Epithelial cell of proximal tubule (primary cell): ENCODE measurements at regions not wholly inside any gene's neighbourhood (a gene's known extent, or its start where the extent isn't known, plus 50 kb on each side); places are given as distances from the start of the nearest gene placed in this dataset.

Experiments used
- DNase-seq: peaks from one replicate; pipeline ENCODE4 v3.0.0-alpha.2; 2011; ENCODE audit warnings: low read depth
- H3K4me3 ChIP-seq: 2 replicates; pipeline ENCODE4 v1.5.1; 2011; ENCODE audit warnings: low read depth, mild to moderate bottlenecking, low read length
- TF ChIP-seq, protein P1 (sequence below): conservative IDR thresholded peaks from 2 replicates; pipeline ENCODE4 v1.5.1; 2012; ENCODE audit warnings: low read depth, mild to moderate bottlenecking, low read length

DNA sequence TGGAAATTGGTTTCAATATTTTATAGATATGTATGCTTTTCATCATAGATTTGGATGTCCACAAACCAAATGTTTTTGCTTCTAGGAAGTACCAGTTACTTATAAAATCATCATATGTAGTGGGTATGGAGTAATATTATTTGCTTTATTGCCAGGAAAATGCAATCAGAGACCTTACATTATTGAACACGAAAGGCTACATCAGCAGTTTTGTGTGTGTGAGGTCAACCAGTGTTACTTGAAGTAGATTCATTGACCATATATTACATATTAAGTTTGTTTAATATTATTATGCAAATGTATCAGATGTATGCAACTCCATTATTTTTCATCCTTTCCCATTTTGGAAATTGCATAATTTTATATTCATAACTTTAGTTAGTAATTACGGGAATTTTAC is 219.1 kb upstream of the MMADHC start:
- TF ChIP-seq, protein P1, sequence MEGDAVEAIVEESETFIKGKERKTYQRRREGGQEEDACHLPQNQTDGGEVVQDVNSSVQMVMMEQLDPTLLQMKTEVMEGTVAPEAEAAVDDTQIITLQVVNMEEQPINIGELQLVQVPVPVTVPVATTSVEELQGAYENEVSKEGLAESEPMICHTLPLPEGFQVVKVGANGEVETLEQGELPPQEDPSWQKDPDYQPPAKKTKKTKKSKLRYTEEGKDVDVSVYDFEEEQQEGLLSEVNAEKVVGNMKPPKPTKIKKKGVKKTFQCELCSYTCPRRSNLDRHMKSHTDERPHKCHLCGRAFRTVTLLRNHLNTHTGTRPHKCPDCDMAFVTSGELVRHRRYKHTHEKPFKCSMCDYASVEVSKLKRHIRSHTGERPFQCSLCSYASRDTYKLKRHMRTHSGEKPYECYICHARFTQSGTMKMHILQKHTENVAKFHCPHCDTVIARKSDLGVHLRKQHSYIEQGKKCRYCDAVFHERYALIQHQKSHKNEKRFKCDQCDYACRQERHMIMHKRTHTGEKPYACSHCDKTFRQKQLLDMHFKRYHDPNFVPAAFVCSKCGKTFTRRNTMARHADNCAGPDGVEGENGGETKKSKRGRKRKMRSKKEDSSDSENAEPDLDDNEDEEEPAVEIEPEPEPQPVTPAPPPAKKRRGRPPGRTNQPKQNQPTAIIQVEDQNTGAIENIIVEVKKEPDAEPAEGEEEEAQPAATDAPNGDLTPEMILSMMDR = no peak
- no peak for DNase-seq

DNA sequence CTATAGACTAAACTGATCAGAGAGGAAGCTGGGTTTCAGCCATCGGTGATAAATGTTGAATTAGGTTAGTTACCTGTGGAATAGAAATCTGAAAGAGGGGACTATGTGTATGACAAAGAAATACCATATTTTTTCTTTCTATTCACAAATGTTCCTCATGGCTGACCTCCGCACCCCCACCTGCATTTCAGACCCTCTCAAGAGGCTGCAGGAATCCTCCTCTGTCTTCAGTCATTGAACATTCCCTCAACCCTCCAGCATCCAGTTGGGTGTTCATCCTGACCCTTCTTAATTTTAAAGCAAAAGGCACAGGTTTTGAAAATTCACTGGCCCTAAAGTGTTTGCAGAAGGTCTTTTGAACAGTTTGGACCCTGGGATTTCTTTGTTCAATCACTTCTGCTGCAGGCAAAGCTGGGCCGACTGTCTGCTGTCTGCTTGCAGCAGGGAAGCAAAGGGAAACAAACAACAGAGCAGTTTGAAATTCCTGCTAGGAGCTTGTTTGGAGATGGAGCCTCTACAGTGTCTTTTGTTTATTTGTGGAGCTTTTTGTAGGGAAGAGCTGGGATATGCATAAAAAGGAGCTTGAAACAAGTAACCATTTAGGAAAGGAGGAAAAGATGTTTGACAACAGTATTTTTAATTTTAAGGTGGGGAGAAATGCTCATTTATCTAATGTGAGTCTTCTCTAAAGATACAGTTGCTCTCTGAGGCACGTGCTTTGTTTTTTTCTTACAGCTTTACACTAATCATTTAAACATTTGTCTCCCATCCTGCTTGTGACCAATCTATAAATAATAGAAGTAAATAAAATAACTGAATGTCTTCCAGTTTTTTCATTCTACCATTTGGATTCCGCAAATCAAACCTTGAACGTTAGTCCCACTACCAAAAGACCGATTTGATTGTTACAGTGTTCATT is 213.3 kb upstream of the MMADHC start:
- DNase-seq = no peak
- H3K4me3 ChIP-seq = no peak overlapping the region
- TF ChIP-seq, protein P1 = no peak

More for the DNA sequence above, 219.1 kb upstream of the MMADHC start:
- no peak overlapping the region for H3K4me3 ChIP-seq

DNA sequence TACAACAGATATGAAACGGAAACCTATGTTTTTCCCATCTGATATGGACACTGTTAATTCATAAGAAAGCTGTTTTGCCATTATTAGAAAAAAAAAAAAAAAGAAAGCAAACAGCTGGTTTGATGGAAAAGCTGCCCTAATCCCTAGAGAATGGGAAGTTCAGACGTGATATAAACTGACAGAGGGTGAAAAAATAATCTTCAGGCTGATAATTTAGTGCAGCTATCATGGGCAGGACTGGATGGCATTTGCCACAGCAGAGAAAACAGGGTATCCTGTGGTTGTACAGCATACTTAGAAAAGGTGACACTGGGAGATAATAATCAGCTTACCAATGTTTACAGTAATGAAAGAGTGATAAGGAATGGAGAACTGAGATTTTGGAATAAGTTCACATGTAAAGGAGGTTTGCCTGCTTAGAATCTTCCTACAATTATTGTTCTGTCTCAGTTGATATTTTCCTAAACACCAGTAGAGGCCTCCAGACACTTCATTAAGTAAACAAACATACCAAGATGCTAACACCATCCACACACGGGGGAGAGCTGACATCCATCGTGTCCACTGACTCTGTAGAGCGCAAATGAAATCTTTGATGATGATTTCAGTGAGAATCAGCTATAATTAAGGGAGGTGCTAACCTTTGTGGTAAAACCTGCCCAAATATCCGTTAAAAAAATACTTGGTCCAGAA is 211.6 kb upstream of the MMADHC start:
- TF ChIP-seq, protein P1 = peak; percentile 61

DNA sequence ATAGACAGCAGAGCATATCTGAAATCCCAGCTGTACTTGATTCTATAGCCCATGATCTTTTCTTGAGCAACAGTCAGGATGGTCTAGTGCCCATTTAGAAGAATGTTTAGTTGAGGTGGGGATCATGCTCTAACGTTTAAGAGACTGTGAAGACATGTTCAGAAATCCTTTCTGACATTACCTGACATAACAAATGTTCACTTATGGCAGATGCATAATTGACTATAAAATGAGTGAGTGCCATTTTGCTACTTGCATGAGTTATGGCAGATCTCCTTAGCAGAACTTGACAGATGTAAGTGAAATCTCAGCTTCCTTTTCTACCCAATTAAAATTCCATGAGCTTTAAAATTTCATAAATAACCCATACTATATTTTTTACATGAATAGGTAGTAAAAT is 209.5 kb upstream of the MMADHC start:
- TF ChIP-seq, protein P1 = no peak
- no peak overlapping the region for H3K4me3 ChIP-seq
- no peak for DNase-seq

More for the DNA sequence above, 211.6 kb upstream of the MMADHC start:
- DNase-seq = no peak
- H3K4me3 ChIP-seq = no peak overlapping the region

DNA sequence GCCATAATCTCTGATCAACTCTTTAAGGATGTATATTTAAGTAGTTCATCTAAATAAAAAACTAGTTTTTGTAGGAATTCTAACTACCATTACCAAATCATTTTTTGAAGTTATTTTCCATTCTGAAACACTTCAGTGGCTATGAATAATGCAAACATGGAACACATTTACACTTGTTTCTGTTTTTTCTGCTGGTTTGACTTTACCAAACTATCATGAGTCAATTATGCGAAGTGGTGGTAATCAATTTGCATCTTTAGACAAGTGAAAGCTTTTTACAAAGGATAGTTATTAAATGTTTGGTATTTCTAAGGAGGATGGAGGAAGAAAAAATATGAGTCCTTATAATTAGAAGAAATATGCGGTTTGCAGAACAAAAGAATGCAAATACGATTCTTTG is 202.0 kb upstream of the MMADHC start:
- DNase-seq = no peak
- no peak overlapping the region for H3K4me3 ChIP-seq
- TF ChIP-seq, protein P1 = no peak

DNA sequence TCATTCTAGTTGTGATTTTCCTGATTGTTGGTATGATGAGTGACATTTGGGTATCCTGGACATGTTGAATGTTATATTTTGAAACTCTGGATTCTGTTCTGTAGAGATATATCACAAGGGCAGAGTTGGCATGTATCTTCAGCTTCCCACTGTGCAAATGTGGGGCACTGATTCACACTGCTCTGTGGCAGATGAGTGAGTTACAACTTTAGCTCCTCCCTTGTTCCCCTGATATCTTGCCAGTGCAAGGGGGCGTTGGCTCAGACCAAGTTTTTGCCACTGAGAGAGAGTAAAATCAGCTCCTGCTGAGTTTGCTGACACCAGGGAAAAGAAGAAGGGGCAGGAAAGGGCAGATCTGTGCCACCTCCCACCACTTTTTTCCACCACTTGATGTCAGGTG is 199.6 kb upstream of the MMADHC start:
- H3K4me3 ChIP-seq = no peak overlapping the region
- TF ChIP-seq, protein P1 = no peak
- no peak for DNase-seq
